Spleen (tissue), 7 donors: ENCODE measurements at regions not wholly inside any gene's neighbourhood (a gene's known extent, or its start where the extent isn't known, plus 50 kb on each side); places are given as distances from the start of the nearest gene placed in this dataset.

Source experiments
- POLR2A ChIP-seq, 3 donors: fragments of 450-650 bp; IDR thresholded peaks; one replicate each; pipeline ENCODE4 v1.5.1; 2017; ENCODE audit warnings: antibody characterized with exemption in 3 of 3, mild to moderate bottlenecking in 1 of 3
- TF ChIP-seq, protein P1 (sequence below), 11 experiments: fragments of 200-600 bp in 7 of 11; fragments of 450-650 bp in 4 of 11; sonication (generic) in 4 of 11; IDR thresholded peaks in 8 of 11; conservative IDR thresholded peaks in 3 of 11; 1 replicate in 7 of 11; 2 replicates in 4 of 11; pipeline versions ENCODE4 v1.4.0 to v1.8.0; 2016 to 2021; ENCODE audit warnings: antibody characterized with exemption in 11 of 11, inconsistent platforms in 4 of 11, mild to moderate bottlenecking in 1 of 11
- donor health status: DM: no; HTN: no; CAD: no; lungs with moderate emphysema.
- donor health status: DM: no; HTN: no; CAD: no.
- donor health status: DM: no; HTN: no; CAD: no.

DNA sequence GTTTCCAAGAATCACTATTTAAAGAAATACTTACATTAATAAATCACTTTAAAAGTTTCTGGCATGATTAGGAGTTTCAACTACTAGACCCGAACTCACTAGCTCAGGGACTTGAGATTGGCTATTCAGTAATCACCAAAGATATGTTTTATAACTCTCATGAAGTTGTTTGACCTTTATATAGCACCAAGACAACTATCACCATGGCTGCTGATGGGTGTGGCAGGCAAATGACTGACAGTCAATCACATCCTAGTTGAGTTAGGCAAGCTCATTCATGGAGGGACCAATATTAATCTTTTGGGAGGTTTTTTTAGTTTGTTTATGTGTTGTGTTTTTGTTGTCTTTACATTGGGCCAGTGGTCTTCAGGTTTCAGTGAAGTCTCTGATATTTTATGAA, 376.3 kb upstream of the C1orf87 start:
- no peak for TF ChIP-seq POLR2A (IDR thresholded peaks at IDR 0.05)
- TF ChIP-seq, protein P1, sequence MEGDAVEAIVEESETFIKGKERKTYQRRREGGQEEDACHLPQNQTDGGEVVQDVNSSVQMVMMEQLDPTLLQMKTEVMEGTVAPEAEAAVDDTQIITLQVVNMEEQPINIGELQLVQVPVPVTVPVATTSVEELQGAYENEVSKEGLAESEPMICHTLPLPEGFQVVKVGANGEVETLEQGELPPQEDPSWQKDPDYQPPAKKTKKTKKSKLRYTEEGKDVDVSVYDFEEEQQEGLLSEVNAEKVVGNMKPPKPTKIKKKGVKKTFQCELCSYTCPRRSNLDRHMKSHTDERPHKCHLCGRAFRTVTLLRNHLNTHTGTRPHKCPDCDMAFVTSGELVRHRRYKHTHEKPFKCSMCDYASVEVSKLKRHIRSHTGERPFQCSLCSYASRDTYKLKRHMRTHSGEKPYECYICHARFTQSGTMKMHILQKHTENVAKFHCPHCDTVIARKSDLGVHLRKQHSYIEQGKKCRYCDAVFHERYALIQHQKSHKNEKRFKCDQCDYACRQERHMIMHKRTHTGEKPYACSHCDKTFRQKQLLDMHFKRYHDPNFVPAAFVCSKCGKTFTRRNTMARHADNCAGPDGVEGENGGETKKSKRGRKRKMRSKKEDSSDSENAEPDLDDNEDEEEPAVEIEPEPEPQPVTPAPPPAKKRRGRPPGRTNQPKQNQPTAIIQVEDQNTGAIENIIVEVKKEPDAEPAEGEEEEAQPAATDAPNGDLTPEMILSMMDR (IDR thresholded peaks at IDR 0.05 in 8 of 11, conservative IDR thresholded peaks at IDR 0.05 in 3 of 11): no peak
